HepG2 (cell line): ENCODE measurements at regions not wholly inside any gene's neighbourhood (a gene's known extent, or its start where the extent isn't known, plus 50 kb on each side); places are given as distances from the start of the nearest gene placed in this dataset.

ENCODE experiments used
- ATAC-seq: fragments of 200-7000 bp; cut with Tn5 transposase; 3 replicates; pipeline ENCODE4 v1.9.1; 2020; ENCODE audit warnings: mild to moderate bottlenecking, moderate library complexity
- BruUV-seq: library from RNA; stranded (reverse); fragments of 400-500 nt; replicated peaks from 2 replicates; lab custom pipeline; 2021; lab: Mats Ljungman, UMichigan
- CTCF ChIA-PET: fragments of 300-600 bp; formaldehyde crosslinking; extraction: SDS; loops from one replicate; lab custom pipeline; 2021; ENCODE audit warnings: low total read pairs, inconsistent platforms, low intra/inter-chr PET ratio; lab: Yijun Ruan, JAX
- POLR2A ChIA-PET: fragments of 350-600 bp; sonication (Branson Sonifier 250); formaldehyde crosslinking; loops from one replicate; lab custom pipeline; 2020; ENCODE audit warnings: antibody characterized with exemption, inconsistent platforms; lab: Yijun Ruan, JAX
- DNase-seq: peaks from one replicate; pipeline ENCODE4 v3.0.0-alpha.2; 2015; ENCODE audit warnings: low spot score
- FAIRE-seq: peaks from 3 replicates; lab custom pipeline; 2011; peaks lifted over from hg19 to GRCh38; lab: Jason Lieb, UNC
- H2AFZ ChIP-seq: one replicate; pipeline ENCODE4 v1.6.1; 2011; ENCODE audit warnings: low read length, inconsistent platforms
- H3K27ac ChIP-seq: fragments of 300-600 bp; 3 replicates; pipeline ENCODE4 v1.8.0; 2011; ENCODE audit warnings: mixed run types, mild to moderate bottlenecking, mixed read lengths, low read length, inconsistent platforms; ENCODE audit not compliant: insufficient read depth; ENCODE audit errors: extremely low read length
- H3K27me3 ChIP-seq, 2 experiments: fragments of 200-600 bp in 1 of 2; 2 replicates in 1 of 2; 3 replicates in 1 of 2; pipeline versions ENCODE4 v1.6.0 to v1.8.0; 2011; ENCODE audit warnings: low read length in 2 of 2, mild to moderate bottlenecking in 2 of 2, moderate library complexity in 2 of 2, inconsistent platforms in 1 of 2; ENCODE audit not compliant: insufficient read depth in 2 of 2, control insufficient read depth in 1 of 2
- H3K36me3 ChIP-seq, 2 experiments: fragments of 200-600 bp in 1 of 2; replicated peaks in 1 of 2; 2 replicates in 1 of 2; 3 replicates in 1 of 2; pipeline versions ENCODE4 v1.5.1 to v1.8.0; 2011; ENCODE audit warnings: low read length in 2 of 2, inconsistent platforms in 1 of 2; ENCODE audit not compliant: insufficient read depth in 2 of 2, control insufficient read depth in 1 of 2
- H3K4me1 ChIP-seq: 2 replicates; pipeline ENCODE4 v1.5.1; 2012; ENCODE audit warnings: low read length, inconsistent platforms; ENCODE audit not compliant: insufficient read depth
- H3K4me2 ChIP-seq: 2 replicates; pipeline ENCODE4 v1.6.0; 2011; ENCODE audit warnings: low read depth, low read length, inconsistent platforms
- H3K4me3 ChIP-seq, 3 experiments: fragments of 200-600 bp in 1 of 3; sonication (generic), shearing (Covaris generic) in 1 of 3; replicated peaks in 1 of 3; 2 replicates each; pipeline ENCODE4 v1.5.1; 2011 to 2016; ENCODE audit warnings: low read length in 3 of 3, inconsistent platforms in 2 of 3, low read depth in 2 of 3, mild to moderate bottlenecking in 2 of 3, control low read depth in 1 of 3, mixed read lengths in 1 of 3; ENCODE audit not compliant: insufficient read depth in 1 of 3
- H3K79me2 ChIP-seq: one replicate; pipeline ENCODE4 v1.6.1; 2011; ENCODE audit warnings: low read length, inconsistent platforms; ENCODE audit not compliant: insufficient read depth
- H3K9ac ChIP-seq: 2 replicates; pipeline ENCODE4 v1.6.0; 2011; ENCODE audit warnings: mild to moderate bottlenecking, low read depth, low read length, inconsistent platforms; ENCODE audit not compliant: insufficient read depth
- H3K9me3 ChIP-seq: 2 replicates; pipeline ENCODE4 v1.5.1; 2012; ENCODE audit warnings: mild to moderate bottlenecking, low read length
- H4K20me1 ChIP-seq: 2 replicates; pipeline ENCODE4 v1.6.0; 2011; ENCODE audit warnings: inconsistent platforms, mild to moderate bottlenecking, low read length, moderate library complexity; ENCODE audit not compliant: insufficient read depth
- ARID3A ChIP-seq: IDR thresholded peaks from 2 replicates; pipeline ENCODE4 v1.6.1; 2012; ENCODE audit warnings: low read depth, low read length, improper control_type of control experiment
- CBFB ChIP-seq: sonication (generic); formaldehyde crosslinking; IDR thresholded peaks from 2 replicates; pipeline ENCODE4 v1.4.0; 2020; ENCODE audit warnings: missing genetic modification reagents
- CEBPB ChIP-seq: IDR thresholded peaks from 2 replicates; pipeline ENCODE4 v1.6.1; 2011; ENCODE audit warnings: low read depth, low read length, improper control_type of control experiment, borderline replicate concordance
- GLI4 ChIP-seq: sonication (generic); formaldehyde crosslinking; IDR thresholded peaks from 2 replicates; pipeline ENCODE4 v1.5.1; 2020; ENCODE audit warnings: missing genetic modification reagents, mild to moderate bottlenecking, moderate library complexity, borderline replicate concordance
- GTF2F1 ChIP-seq: fragments of 150-350 bp; IDR thresholded peaks from 2 replicates; pipeline ENCODE4 v1.6.1; 2014; ENCODE audit warnings: low read length
- KLF11 ChIP-seq: IDR thresholded peaks from 2 replicates; pipeline ENCODE4 v1.6.1; 2016; ENCODE audit warnings: missing compliant biosample characterization
- NPAS2 ChIP-seq: sonication (generic); formaldehyde crosslinking; IDR thresholded peaks from 2 replicates; pipeline ENCODE4 v1.8.0; 2022; ENCODE audit warnings: mild to moderate bottlenecking, missing genetic modification reagents, borderline replicate concordance
- POLR2AphosphoS2 ChIP-seq: IDR thresholded peaks from 2 replicates; pipeline ENCODE4 v1.6.1; 2011; ENCODE audit warnings: low read depth, low read length, improper control_type of control experiment
- RBAK ChIP-seq: sonication (generic); formaldehyde crosslinking; IDR thresholded peaks from 2 replicates; pipeline ENCODE4 v1.5.1; 2020; ENCODE audit warnings: mild to moderate bottlenecking, missing genetic modification reagents
- SP2 ChIP-seq: sonication (generic); formaldehyde crosslinking; IDR thresholded peaks from 2 replicates; pipeline ENCODE4 v1.5.1; 2020; ENCODE audit warnings: mild to moderate bottlenecking, missing genetic modification reagents
- SRSF9 ChIP-seq: fragments of 200-400 bp; formaldehyde crosslinking; IDR thresholded peaks from 2 replicates; pipeline ENCODE4 v1.6.1; 2018; ENCODE audit warnings: borderline replicate concordance, mild to moderate bottlenecking, low read depth, low read length; ENCODE audit not compliant: insufficient read depth, poor library complexity, severe bottlenecking
- TCF7L2 ChIP-seq: IDR thresholded peaks from 2 replicates; pipeline ENCODE4 v1.6.1; 2011; ENCODE audit warnings: mild to moderate bottlenecking, low read depth, low read length, moderate library complexity
- U2AF2 ChIP-seq: fragments of 200-400 bp; formaldehyde crosslinking; IDR thresholded peaks from 2 replicates; pipeline ENCODE4 v1.6.1; 2017; ENCODE audit warnings: low read depth, mild to moderate bottlenecking, low read length
- ZNF331 ChIP-seq: sonication (generic); formaldehyde crosslinking; IDR thresholded peaks from 2 replicates; pipeline ENCODE4 v1.4.0; 2020; ENCODE audit warnings: missing genetic modification reagents
- ZNF687 ChIP-seq: sonication (generic); formaldehyde crosslinking; IDR thresholded peaks from 2 replicates; pipeline ENCODE4 v1.5.1; 2020; ENCODE audit warnings: mild to moderate bottlenecking, missing genetic modification reagents, moderate library complexity
- WGBS: methylation state at CpG from one replicate; pipeline ENCODE4 v1.1.6; 2017; ENCODE audit warnings: low lambda C conversion rate; 5-methylcytosine and 5-hydroxymethylcytosine counted together
- in situ Hi-C: cut with HindIII; loops from 2 replicates; pipeline ENCODE4 v1.10.0; 2017; ENCODE audit warnings: low pct_unique_long_range_greater_than_20kb; ENCODE audit not compliant: extremely low pct_ligation_motif_present
- intact Hi-C: fragments of 100-400 bp; cut with micrococcal nuclease; formaldehyde crosslinking; loops from one replicate; pipeline ENCODE4 v1.10.0; 2022; ENCODE audit not compliant: unreplicated experiment
- TF ChIP-seq, protein P1 (sequence below): sonication (generic); formaldehyde crosslinking; IDR thresholded peaks from 2 replicates; pipeline ENCODE4 v1.4.0; 2020; ENCODE audit warnings: missing genetic modification reagents, borderline replicate concordance

GRCh38 chr4:37530451-37530850 lies 155.7 kb downstream of the RELL1 start (continued):
- TF ChIP-seq SRSF9 = no peak
- no peak for TF ChIP-seq ZNF331 (CRISPR knock-in tag)
- TF ChIP-seq RBAK (CRISPR knock-in tag) = no peak
- no peak for TF ChIP-seq TCF7L2
- no peak for TF ChIP-seq ARID3A

- peak; percentile 16 for DNase-seq
- peak; percentile 37 for FAIRE-seq
- ATAC-seq = peak; percentile 82
- no peak for TF ChIP-seq GLI4 (CRISPR knock-in tag)
- TF ChIP-seq CEBPB = peak; percentile 80
- no peak for TF ChIP-seq KLF11 (CRISPR knock-in tag)
- TF ChIP-seq ZNF687 (CRISPR knock-in tag) = no peak
- TF ChIP-seq NPAS2 (CRISPR knock-in tag) = no peak
- TF ChIP-seq, protein P1, sequence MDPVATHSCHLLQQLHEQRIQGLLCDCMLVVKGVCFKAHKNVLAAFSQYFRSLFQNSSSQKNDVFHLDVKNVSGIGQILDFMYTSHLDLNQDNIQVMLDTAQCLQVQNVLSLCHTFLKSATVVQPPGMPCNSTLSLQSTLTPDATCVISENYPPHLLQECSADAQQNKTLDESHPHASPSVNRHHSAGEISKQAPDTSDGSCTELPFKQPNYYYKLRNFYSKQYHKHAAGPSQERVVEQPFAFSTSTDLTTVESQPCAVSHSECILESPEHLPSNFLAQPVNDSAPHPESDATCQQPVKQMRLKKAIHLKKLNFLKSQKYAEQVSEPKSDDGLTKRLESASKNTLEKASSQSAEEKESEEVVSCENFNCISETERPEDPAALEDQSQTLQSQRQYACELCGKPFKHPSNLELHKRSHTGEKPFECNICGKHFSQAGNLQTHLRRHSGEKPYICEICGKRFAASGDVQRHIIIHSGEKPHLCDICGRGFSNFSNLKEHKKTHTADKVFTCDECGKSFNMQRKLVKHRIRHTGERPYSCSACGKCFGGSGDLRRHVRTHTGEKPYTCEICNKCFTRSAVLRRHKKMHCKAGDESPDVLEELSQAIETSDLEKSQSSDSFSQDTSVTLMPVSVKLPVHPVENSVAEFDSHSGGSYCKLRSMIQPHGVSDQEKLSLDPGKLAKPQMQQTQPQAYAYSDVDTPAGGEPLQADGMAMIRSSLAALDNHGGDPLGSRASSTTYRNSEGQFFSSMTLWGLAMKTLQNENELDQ = no peak
- no peak for TF ChIP-seq GTF2F1
- TF ChIP-seq U2AF2 = no peak
- TF ChIP-seq POLR2AphosphoS2 = no peak
- TF ChIP-seq SP2 (CRISPR knock-in tag) = no peak
- TF ChIP-seq CBFB (CRISPR knock-in tag) = no peak
Measured at GRCh38 chr4:37528166-37528885, 157.8 kb downstream of the RELL1 start.

More at GRCh38 chr4:37528166-37528885, 157.8 kb downstream of the RELL1 start:
- no peaks in the 10 kb centered on the region for H4K20me1 ChIP-seq
- CTCF ChIA-PET = no interaction called here
- H3K27me3 ChIP-seq = no peaks in the 10 kb centered on the region
- in situ Hi-C loops (no loop called here), intact Hi-C loops (no loop called here)
- H3K36me3 ChIP-seq = no peaks in the 10 kb centered on the region
- H3K4me2 ChIP-seq = no peak overlapping the region
- no peak overlapping the region for H3K27ac ChIP-seq
- no peak overlapping the region for H2AFZ ChIP-seq
- no peaks in the 10 kb centered on the region for H3K79me2 ChIP-seq
- peaks cover 11% of the 10 kb centered on the region; the same call in 1 of the 2 replicates for H3K4me1 ChIP-seq
- POLR2A ChIA-PET = no interaction called here
- no peak overlapping the region for H3K9ac ChIP-seq
- H3K4me3 ChIP-seq = no peak overlapping the region
- no peaks in the 10 kb centered on the region for H3K9me3 ChIP-seq
- WGBS = under 1% methylated on average over 6 of the region's 6 CpGs
- no TSS peak for BruUV-seq
